H1 (cell line): ENCODE measurements at regions not wholly inside any gene's neighbourhood (a gene's known extent, or its start where the extent isn't known, plus 50 kb on each side); places are given as distances from the start of the nearest gene placed in this dataset.

Experiments
- RFX5 ChIP-seq: IDR thresholded peaks from 2 replicates; pipeline ENCODE4 v1.6.1; 2011; ENCODE audit warnings: low read depth, low read length, improper control_type of control experiment, borderline replicate concordance
- RNF2 ChIP-seq: fragments of 200-900, 300-1000 bp; sonication (generic); IDR thresholded peaks from 2 replicates; pipeline ENCODE4 v1.7.1; 2016; ENCODE audit warnings: borderline replicate concordance, low read depth, mild to moderate bottlenecking, antibody characterized with exemption, low read length; ENCODE audit not compliant: poor library complexity, severe bottlenecking; ENCODE audit errors: missing control alignments
- USF2 ChIP-seq: IDR thresholded peaks from 2 replicates; pipeline ENCODE4 v1.6.1; 2011; ENCODE audit warnings: low read length, improper control_type of control experiment

GRCh38 chr15:52622791-52623190, 54.0 kb upstream of the ARPP19 start (continued):
- TF ChIP-seq USF2 (no peak), RNF2 (no peak), RFX5 (no peak)
